ENCODE measurements at regions not wholly inside any gene's neighbourhood (a gene's known extent, or its start where the extent isn't known, plus 50 kb on each side); places are given as distances from the start of the nearest gene placed in this dataset.
"Not testable (repeated sequence)": the region's sequence is repeated elsewhere in the genome, so short reads cannot be mapped to it uniquely, and the experiment has no call there.

DNA sequence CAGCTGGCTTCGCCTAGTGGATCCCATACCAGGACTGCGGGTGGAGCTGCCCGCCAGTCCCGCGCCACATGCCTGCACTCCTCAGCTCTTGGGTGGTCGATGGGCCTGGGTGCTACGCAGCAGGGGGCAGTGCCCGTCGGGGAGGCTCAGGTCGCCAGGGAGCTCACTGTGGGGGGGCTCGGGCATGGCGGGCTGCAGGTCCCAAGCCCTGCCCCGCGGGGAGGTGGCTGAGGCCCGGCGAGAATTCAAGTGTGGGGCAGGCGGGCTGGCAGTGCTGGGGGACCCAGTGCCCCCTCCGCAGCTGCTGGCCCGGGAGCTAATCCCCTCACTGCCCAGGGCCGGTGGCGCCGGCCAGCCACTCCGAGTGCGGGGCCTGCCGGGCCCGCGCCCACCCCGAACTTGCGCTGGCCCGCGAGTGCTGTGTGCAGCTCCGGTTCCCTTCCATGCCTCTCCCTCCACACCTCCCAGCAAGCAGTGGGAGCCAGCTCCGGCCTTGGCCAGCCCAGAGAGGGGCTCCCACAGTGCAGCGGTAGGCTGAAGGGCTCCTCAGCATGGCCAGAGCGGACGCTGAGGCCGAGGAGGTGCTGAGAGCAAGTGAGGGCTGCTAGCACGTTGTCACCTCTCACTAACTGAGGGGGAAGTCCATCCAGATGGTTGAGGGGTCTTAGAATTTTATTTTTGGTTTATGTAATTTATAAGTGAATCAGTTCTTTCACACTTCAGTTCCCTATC, 85.2 kb upstream of the HMCN1 start:
- TF ChIP-seq, protein P1, sequence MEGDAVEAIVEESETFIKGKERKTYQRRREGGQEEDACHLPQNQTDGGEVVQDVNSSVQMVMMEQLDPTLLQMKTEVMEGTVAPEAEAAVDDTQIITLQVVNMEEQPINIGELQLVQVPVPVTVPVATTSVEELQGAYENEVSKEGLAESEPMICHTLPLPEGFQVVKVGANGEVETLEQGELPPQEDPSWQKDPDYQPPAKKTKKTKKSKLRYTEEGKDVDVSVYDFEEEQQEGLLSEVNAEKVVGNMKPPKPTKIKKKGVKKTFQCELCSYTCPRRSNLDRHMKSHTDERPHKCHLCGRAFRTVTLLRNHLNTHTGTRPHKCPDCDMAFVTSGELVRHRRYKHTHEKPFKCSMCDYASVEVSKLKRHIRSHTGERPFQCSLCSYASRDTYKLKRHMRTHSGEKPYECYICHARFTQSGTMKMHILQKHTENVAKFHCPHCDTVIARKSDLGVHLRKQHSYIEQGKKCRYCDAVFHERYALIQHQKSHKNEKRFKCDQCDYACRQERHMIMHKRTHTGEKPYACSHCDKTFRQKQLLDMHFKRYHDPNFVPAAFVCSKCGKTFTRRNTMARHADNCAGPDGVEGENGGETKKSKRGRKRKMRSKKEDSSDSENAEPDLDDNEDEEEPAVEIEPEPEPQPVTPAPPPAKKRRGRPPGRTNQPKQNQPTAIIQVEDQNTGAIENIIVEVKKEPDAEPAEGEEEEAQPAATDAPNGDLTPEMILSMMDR (IDR thresholded peaks at IDR 0.05): no peak
- peaks cover 33% of the 10 kb centered on the region for H3K4me1 Mint-ChIP-seq
- H3K36me3 Mint-ChIP-seq (ENCODE audit: low read depth): peaks cover 9% of the 10 kb centered on the region
- H3K4me3 Mint-ChIP-seq: no peak overlapping the region
- no peak for DNase-seq
- H3K27ac Mint-ChIP-seq: no peak overlapping the region
- no peaks in the 10 kb centered on the region for H3K27me3 Mint-ChIP-seq (ENCODE audit: low read depth, poor library complexity)
- H3K9me3 Mint-ChIP-seq: peaks cover 30% of the 10 kb centered on the region

DNA sequence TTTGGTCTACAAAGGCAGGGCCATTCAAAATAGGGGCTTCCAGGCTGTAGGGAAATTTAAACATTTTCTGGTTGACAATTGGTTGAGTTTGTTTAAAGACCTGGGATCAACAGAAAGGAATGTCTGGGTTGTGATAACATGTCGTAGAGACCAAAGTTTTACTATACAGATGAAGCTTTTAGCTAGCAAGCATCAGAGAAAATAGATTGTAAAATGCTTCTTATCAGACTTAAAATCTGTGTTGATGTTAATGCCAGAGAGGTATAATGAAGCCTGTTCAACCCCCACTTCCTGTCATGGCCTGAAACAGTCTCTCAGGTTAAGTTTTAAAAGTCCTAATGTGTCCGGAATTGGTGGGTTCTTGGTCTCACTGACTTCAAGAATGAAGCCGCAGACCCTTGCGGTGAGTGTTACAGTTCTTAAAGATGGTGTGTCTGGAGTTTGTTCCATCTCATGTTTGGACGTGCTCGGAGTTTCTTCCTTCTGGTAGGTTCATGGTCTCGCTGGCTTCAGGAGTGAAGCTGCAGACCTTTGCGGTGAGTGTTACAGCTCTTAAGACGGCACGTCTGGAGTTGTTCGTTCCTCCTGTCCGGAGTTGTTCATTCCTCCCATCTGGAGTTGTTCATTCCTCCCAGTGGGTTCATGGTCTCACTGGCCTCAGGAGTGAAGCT, 86.5 kb upstream of the HMCN1 start:
- H3K27me3 Mint-ChIP-seq (ENCODE audit: low read depth, poor library complexity); H3K4me3 Mint-ChIP-seq; DNase-seq; H3K36me3 Mint-ChIP-seq (ENCODE audit: low read depth): not testable (repeated sequence)
- peaks cover 33% of the 10 kb centered on the region for H3K4me1 Mint-ChIP-seq
- peaks cover 40% of the 10 kb centered on the region for H3K9me3 Mint-ChIP-seq
- H3K27ac Mint-ChIP-seq: peak overlapping the region; percentile 68

DNA sequence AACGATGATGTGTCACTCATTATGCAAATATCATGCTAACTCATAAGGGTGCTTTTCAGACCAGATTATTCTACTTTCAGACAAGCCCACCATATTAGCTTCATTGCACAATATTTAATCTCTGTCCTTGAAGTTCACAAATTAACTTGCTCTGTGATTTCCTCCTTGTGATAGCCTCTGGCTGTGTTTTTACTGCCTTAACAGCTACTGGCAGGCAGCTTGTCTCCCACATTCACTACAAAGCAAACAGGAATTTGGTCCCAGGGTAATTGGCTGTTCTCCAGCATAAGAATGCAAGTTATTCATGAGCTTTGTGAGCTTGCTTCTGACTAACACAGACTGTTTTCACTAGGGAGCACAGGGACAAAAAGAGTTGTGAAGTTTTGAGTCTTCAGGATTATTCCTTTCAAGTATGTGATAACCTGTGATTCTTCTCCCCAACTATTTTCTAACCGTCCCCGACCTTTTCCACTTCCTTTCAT, 87.9 kb upstream of the HMCN1 start:
- Mint-ChIP-seq H3K4me3 (peak overlapping the region; percentile 60), H3K4me1 (peaks cover 33% of the 10 kb centered on the region), H3K27me3 (ENCODE audit: low read depth, poor library complexity) (no peaks in the 10 kb centered on the region), H3K36me3 (ENCODE audit: low read depth) (peaks cover 9% of the 10 kb centered on the region), H3K9me3 (peaks cover 52% of the 10 kb centered on the region), H3K27ac (peak overlapping the region; percentile 93)
- TF ChIP-seq, protein P1 (IDR thresholded peaks at IDR 0.05): no peak
- DNase-seq: peak; percentile 20

DNA sequence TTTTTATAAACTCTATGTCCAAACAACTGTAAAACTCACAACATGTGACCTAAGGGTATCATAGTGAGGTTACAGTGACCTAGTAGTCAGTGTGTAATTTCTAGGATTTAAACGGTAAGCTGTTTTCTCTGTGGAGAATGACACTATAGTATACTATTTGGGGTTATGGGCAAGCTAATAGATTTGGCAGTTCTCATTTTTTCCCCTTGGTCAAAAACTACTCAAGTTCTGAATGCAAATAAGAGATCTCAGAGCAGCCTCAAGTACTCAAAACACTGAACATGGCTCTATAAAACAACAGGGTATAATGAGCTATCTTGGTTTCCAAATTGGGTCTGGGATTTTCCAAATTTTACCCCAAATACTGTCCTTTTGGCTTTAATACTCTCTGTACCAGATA, 88.5 kb upstream of the HMCN1 start:
- Mint-ChIP-seq H3K36me3 (ENCODE audit: low read depth) (peaks cover 9% of the 10 kb centered on the region), H3K27ac (no peak overlapping the region), H3K4me1 (peaks cover 33% of the 10 kb centered on the region), H3K27me3 (ENCODE audit: low read depth, poor library complexity) (no peaks in the 10 kb centered on the region), H3K9me3 (peaks cover 56% of the 10 kb centered on the region), H3K4me3 (no peak overlapping the region)
- TF ChIP-seq, protein P1 (IDR thresholded peaks at IDR 0.05): no peak
- no peak for DNase-seq

DNA sequence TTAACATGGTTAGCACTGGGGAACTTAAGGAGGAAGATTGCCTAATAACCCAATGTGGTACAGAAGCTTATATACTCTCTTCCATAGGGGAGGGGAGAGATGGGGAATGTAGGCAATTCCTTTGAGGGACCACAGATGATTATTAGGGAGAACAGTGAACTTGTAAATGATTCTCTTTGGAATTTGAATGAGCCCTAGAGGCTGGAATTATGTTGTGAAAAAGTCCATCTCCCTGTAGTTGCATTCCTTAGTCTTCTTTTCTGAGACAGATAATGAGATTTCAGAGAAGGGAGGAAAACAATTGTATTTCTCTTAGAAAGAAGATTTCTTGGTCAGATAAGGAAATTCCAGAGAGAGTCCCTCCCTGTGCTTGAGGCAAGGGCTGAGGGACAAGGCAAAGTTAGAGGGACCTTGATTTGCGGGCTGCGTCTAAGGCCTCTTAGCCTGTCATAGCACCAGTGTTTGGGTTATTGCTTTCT, 89.0 kb upstream of the HMCN1 start:
- TF ChIP-seq, protein P1 (IDR thresholded peaks at IDR 0.05): no peak
- Mint-ChIP-seq H3K36me3 (ENCODE audit: low read depth) (peaks cover 9% of the 10 kb centered on the region), H3K9me3 (peaks cover 61% of the 10 kb centered on the region), H3K4me1 (peaks cover 33% of the 10 kb centered on the region), H3K27ac (peak overlapping the region; percentile 86), H3K4me3 (no peak overlapping the region), H3K27me3 (ENCODE audit: low read depth, poor library complexity) (no peaks in the 10 kb centered on the region)
- DNase-seq: no peak

DNA sequence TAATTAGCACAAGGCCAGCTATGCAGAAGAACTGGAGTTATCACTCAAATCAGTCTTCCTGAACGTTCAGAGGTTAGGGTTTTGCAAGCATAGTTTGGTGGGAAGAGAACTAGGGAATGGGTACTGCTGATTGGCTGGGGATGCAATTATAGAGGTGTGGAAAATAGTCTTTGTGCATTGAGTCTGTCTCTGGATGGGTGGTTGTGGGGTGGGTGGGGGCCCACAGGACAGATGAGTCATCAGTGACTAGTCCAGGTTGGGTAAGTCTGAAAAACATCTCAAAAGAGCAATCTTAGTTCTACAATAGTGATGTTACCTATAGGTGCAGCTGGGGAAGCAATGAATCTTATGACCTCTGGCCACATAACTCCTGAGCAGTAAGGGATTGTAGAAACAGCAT, 89.7 kb upstream of the HMCN1 start:
- TF ChIP-seq, protein P1 (IDR thresholded peaks at IDR 0.05): no peak
- no peak for DNase-seq
- Mint-ChIP-seq H3K9me3 (peaks cover 62% of the 10 kb centered on the region), H3K36me3 (ENCODE audit: low read depth) (peaks cover 5% of the 10 kb centered on the region), H3K4me3 (no peak overlapping the region), H3K27ac (no peak overlapping the region), H3K4me1 (peaks cover 33% of the 10 kb centered on the region), H3K27me3 (ENCODE audit: low read depth, poor library complexity) (no peaks in the 10 kb centered on the region)
